ENCODE measurements at regions not wholly inside any gene's neighbourhood (a gene's known extent, or its start where the extent isn't known, plus 50 kb on each side); places are given as distances from the start of the nearest gene placed in this dataset.

DNA sequence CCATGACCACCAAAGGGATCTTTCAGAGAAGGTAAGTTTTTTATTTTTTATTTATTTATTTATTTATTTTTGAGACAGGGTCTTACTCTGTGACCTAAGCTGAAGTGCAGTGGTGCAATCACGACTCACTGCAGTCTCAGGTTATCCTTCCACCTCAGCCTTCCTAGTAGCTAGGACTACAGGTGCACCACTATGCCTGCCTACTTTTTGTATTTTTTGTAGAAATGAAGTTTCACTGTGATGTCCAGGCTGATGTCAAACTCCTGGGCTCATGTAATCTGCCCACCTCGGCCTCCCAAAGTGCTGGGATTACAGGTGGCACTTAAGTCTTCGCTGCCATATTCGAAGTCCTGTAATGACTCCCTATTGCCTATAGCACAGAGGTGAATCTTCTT lies 342.5 kb downstream of the CYRIA start:
- TF ChIP-seq CTCF (IDR thresholded peaks at IDR 0.05): no peak
- TF ChIP-seq ZFX (IDR thresholded peaks at IDR 0.05; ENCODE audit: borderline replicate concordance): no peak

Measured in 22Rv1 (cell line).